ENCODE measurements at regions not wholly inside any gene's neighbourhood (a gene's known extent, or its start where the extent isn't known, plus 50 kb on each side); places are given as distances from the start of the nearest gene placed in this dataset.

DNA sequence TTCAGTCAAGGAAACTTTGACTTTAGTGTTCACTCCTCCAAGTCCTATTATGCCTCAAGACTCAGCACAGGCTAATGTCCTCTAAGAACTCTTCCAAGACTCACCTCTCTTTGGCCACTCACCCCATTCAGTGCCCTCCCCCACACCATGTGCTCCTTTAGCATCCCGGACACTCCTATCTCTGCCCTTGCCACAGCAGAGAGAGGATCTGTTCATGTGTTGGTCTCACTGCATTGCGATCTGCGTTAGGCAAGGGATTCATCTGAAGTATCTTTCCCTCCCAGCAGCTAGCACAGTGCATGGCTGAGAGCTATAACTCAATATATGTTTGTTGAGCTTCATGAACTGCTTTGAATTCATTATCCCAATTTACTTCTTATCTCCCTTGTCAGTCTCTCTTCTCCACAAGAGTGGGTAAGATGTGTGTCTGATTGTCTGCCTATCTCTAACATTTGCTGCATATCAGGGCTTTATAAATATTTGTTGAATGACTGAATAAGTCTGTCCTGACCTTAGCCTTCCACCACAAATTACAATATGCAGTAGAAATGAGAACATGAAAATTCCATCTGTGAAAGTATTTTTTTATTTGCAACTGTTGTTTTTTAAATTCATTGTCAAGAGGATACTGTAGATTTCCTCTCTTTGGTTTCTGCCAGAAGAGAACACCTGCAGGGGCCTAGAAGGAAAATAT is 179.9 kb upstream of the NCKAP5 start:
- Histone ChIP-seq H3K36me3 (replicated peaks in 1 of 2; ENCODE audit: control insufficient read depth in 1 of 2, insufficient read depth in 2 of 2, low read length in 1 of 2) (no peaks in the 10 kb centered on the region), H3K27me3 (ENCODE audit: insufficient read depth) (no peaks in the 10 kb centered on the region), H3K79me2 (ENCODE audit: insufficient read depth) (no peaks in the 10 kb centered on the region), H3K9me3 (no peaks in the 10 kb centered on the region), H3K9me2 (no peaks in the 10 kb centered on the region), H3K27ac (ENCODE audit: low read depth in 2 of 2, low read length in 1 of 2) (no peak overlapping the region), H3K4me3 (ENCODE audit: low read depth in 2 of 2, low read length in 1 of 2) (no peak overlapping the region), H3F3A (replicated peaks; ENCODE audit: insufficient read depth) (no peaks in the 10 kb centered on the region), H3K9ac (no peak overlapping the region), H2AFZ (ENCODE audit: low read depth) (peak overlapping the region; percentile 48; the same call in 1 of the 2 replicates), H3K4me2 (no peak overlapping the region), H3K4me1 (ENCODE audit: control insufficient read depth in 1 of 2, insufficient read depth in 2 of 2, low read depth in 1 of 2, low read length in 1 of 2) (peaks cover 0 to 3% of the 10 kb centered on the region in 2 experiments; a peak in 1 of 4 replicates), H4K20me1 (ENCODE audit: insufficient read depth) (no peaks in the 10 kb centered on the region)
- WGBS (ENCODE audit: low lambda C conversion rate) = 40% methylated on average over 3 of the region's 3 CpGs
- ChIA-PET POLR2A (no interaction called here), CTCF (no interaction called here)
- TF ChIP-seq RAD21 (IDR thresholded peaks at IDR 0.05; ENCODE audit: low read length) (no peak), GATA2 (CRISPR knock-in tag; IDR thresholded peaks at IDR 0.05) (peak; percentile 56; the same call in 1 of the 2 replicates)
- TF ChIP-seq, protein P1, sequence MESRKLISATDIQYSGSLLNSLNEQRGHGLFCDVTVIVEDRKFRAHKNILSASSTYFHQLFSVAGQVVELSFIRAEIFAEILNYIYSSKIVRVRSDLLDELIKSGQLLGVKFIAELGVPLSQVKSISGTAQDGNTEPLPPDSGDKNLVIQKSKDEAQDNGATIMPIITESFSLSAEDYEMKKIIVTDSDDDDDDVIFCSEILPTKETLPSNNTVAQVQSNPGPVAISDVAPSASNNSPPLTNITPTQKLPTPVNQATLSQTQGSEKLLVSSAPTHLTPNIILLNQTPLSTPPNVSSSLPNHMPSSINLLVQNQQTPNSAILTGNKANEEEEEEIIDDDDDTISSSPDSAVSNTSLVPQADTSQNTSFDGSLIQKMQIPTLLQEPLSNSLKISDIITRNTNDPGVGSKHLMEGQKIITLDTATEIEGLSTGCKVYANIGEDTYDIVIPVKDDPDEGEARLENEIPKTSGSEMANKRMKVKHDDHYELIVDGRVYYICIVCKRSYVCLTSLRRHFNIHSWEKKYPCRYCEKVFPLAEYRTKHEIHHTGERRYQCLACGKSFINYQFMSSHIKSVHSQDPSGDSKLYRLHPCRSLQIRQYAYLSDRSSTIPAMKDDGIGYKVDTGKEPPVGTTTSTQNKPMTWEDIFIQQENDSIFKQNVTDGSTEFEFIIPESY (IDR thresholded peaks at IDR 0.05; ENCODE audit: borderline replicate concordance, low read depth) = no peak
- no peak for DNase-seq

DNA sequence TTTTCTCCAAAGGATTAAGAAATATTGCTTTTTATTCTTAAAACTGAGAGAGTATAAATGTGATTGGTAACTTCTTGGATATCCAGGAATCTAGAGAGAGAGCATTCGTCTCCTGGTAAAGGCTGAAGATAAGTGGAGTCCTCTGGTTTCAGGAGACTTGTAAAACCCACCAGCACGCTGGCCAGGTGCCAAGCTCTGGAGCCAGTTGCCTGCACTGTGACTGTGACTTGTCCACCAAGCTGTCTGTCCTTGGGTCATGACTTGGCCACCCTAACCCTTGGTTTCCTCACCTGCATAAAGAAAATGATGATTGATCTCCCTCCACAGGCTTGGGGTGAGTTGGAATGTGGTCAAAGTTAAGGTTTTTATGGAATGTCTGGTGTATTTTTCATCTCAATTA is 185.4 kb upstream of the NCKAP5 start:
- Histone ChIP-seq H4K20me1 (ENCODE audit: insufficient read depth) (no peaks in the 10 kb centered on the region), H3K4me1 (ENCODE audit: control insufficient read depth in 1 of 2, insufficient read depth in 2 of 2, low read depth in 1 of 2, low read length in 1 of 2) (peaks cover 0 to 9% of the 10 kb centered on the region in 2 experiments; a peak in 1 of 4 replicates), H3K27me3 (ENCODE audit: insufficient read depth) (no peaks in the 10 kb centered on the region), H3K4me2 (no peak overlapping the region), H3K9ac (no peak overlapping the region), H3F3A (replicated peaks; ENCODE audit: insufficient read depth) (no peaks in the 10 kb centered on the region), H3K36me3 (replicated peaks in 1 of 2; ENCODE audit: control insufficient read depth in 1 of 2, insufficient read depth in 2 of 2, low read length in 1 of 2) (no peaks in the 10 kb centered on the region), H3K27ac (ENCODE audit: low read depth in 2 of 2, low read length in 1 of 2) (no peak overlapping the region), H3K9me2 (no peaks in the 10 kb centered on the region), H3K9me3 (no peaks in the 10 kb centered on the region), H3K79me2 (ENCODE audit: insufficient read depth) (no peaks in the 10 kb centered on the region), H2AFZ (ENCODE audit: low read depth) (no peak overlapping the region), H3K4me3 (ENCODE audit: low read depth in 2 of 2, low read length in 1 of 2) (no peak overlapping the region)
- ChIA-PET POLR2A (no interaction called here), CTCF (interaction anchor here (0.9 kb wide), 1 partner anchor 1206 kb away, joined by 3 read pairs; no protein-coding TSS in a partner anchor)
- TF ChIP-seq, protein P2, sequence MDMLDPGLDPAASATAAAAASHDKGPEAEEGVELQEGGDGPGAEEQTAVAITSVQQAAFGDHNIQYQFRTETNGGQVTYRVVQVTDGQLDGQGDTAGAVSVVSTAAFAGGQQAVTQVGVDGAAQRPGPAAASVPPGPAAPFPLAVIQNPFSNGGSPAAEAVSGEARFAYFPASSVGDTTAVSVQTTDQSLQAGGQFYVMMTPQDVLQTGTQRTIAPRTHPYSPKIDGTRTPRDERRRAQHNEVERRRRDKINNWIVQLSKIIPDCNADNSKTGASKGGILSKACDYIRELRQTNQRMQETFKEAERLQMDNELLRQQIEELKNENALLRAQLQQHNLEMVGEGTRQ (IDR thresholded peaks at IDR 0.05; ENCODE audit: borderline replicate concordance, low read depth, low read length) = no peak
- TF ChIP-seq, protein P3, sequence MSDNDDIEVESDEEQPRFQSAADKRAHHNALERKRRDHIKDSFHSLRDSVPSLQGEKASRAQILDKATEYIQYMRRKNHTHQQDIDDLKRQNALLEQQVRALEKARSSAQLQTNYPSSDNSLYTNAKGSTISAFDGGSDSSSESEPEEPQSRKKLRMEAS (IDR thresholded peaks at IDR 0.05; ENCODE audit: low read depth) = no peak
- TF ChIP-seq EZH2phosphoT487 (IDR thresholded peaks at IDR 0.05; ENCODE audit: borderline replicate concordance, low read depth) = no peak
- no peak for TF ChIP-seq RCOR1 (IDR thresholded peaks at IDR 0.05; ENCODE audit: low read length)
- no peak for TF ChIP-seq FOXM1 (IDR thresholded peaks at IDR 0.05; ENCODE audit: low read depth)
- TF ChIP-seq, protein P4, sequence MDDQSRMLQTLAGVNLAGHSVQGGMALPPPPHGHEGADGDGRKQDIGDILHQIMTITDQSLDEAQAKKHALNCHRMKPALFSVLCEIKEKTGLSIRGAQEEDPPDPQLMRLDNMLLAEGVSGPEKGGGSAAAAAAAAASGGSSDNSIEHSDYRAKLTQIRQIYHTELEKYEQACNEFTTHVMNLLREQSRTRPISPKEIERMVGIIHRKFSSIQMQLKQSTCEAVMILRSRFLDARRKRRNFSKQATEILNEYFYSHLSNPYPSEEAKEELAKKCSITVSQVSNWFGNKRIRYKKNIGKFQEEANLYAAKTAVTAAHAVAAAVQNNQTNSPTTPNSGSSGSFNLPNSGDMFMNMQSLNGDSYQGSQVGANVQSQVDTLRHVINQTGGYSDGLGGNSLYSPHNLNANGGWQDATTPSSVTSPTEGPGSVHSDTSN (IDR thresholded peaks at IDR 0.05) = no peak
- no peak for TF ChIP-seq NRF1 (IDR thresholded peaks at IDR 0.05; ENCODE audit: low read depth, low read length)
- TF ChIP-seq MEF2A (IDR thresholded peaks at IDR 0.05; ENCODE audit: borderline replicate concordance, low read depth) = no peak
- TF ChIP-seq, protein P5, sequence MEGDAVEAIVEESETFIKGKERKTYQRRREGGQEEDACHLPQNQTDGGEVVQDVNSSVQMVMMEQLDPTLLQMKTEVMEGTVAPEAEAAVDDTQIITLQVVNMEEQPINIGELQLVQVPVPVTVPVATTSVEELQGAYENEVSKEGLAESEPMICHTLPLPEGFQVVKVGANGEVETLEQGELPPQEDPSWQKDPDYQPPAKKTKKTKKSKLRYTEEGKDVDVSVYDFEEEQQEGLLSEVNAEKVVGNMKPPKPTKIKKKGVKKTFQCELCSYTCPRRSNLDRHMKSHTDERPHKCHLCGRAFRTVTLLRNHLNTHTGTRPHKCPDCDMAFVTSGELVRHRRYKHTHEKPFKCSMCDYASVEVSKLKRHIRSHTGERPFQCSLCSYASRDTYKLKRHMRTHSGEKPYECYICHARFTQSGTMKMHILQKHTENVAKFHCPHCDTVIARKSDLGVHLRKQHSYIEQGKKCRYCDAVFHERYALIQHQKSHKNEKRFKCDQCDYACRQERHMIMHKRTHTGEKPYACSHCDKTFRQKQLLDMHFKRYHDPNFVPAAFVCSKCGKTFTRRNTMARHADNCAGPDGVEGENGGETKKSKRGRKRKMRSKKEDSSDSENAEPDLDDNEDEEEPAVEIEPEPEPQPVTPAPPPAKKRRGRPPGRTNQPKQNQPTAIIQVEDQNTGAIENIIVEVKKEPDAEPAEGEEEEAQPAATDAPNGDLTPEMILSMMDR (IDR thresholded peaks at IDR 0.05) = no peak
- no peak for TF ChIP-seq ELF1 (IDR thresholded peaks at IDR 0.05)
- TF ChIP-seq, protein P6, sequence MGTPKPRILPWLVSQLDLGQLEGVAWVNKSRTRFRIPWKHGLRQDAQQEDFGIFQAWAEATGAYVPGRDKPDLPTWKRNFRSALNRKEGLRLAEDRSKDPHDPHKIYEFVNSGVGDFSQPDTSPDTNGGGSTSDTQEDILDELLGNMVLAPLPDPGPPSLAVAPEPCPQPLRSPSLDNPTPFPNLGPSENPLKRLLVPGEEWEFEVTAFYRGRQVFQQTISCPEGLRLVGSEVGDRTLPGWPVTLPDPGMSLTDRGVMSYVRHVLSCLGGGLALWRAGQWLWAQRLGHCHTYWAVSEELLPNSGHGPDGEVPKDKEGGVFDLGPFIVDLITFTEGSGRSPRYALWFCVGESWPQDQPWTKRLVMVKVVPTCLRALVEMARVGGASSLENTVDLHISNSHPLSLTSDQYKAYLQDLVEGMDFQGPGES (IDR thresholded peaks at IDR 0.05; ENCODE audit: low read depth, low read length) = no peak
- no peak for TF ChIP-seq CHD2 (IDR thresholded peaks at IDR 0.05; ENCODE audit: low read length, partially characterized antibody)
- TF ChIP-seq YY1 (IDR thresholded peaks at IDR 0.05; ENCODE audit: low read depth) = no peak
- TF ChIP-seq TCF12 (IDR thresholded peaks at IDR 0.05) = no peak
- no peak for TF ChIP-seq TEAD4 (IDR thresholded peaks at IDR 0.05; ENCODE audit: borderline replicate concordance, insufficient read depth)
- no peak for TF ChIP-seq GABPA (IDR thresholded peaks at IDR 0.05; ENCODE audit: low read depth)
- TF ChIP-seq SIN3A (IDR thresholded peaks at IDR 0.05; ENCODE audit: borderline replicate concordance, low read depth, low read length) = no peak
- TF ChIP-seq TAF1 (IDR thresholded peaks at IDR 0.05; ENCODE audit: borderline replicate concordance, low read depth, low read length) = no peak
- DNase-seq = no peak
- WGBS (ENCODE audit: low lambda C conversion rate) = 46% methylated on average over 2 of the region's 2 CpGs
